ENCODE measurements at regions not wholly inside any gene's neighbourhood (a gene's known extent, or its start where the extent isn't known, plus 50 kb on each side); places are given as distances from the start of the nearest gene placed in this dataset.
A peak's percentile ranks its signal among the peaks of the same experiment; 100 is the strongest.

DNA sequence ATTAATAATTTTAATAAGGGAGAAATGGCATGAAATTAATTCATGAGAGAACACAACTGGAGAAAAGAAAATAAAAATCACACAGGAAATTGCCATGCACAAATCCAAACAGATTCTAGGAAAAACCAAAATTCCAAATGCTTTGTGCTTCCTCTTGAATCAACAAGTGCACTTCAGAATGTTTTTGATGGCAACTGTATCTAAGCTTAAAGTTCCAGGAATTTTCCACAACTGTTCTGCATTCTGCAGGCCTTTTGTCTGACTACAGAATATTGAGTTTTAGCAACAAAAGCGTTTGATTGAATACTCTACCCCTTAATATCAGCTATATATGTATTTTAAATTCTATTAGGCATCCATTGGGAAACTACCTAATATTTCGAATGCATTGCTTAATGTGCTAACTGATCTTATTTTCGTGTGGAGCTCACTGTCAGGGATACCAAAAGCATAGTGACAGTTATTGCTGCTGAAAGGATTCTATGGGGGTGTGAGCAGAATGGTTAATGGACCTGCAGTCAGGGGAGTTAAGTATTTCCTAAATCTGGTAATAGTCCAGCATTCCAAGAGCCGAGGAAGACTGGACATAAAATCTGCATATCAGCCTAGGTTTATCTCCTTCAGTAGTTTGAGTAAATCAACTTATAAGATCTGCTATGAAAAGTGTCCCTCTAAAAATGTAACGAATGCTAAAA, 482.7 kb upstream of the POU3F3 start:
- no peak for DNase-seq (ENCODE audit: low read depth)
- no peak overlapping the region for H3K4me3 ChIP-seq (ENCODE audit: low read depth, low read length)
- no peak for TF ChIP-seq CTCF (IDR thresholded peaks at IDR 0.05; ENCODE audit: insufficient read depth, low read depth, low read length, missing control alignments)

GRCh38 chr2:104375206-104375605, 478.7 kb upstream of the POU3F3 start:
- no peak for DNase-seq (ENCODE audit: low read depth)
- TF ChIP-seq CTCF (IDR thresholded peaks at IDR 0.05; ENCODE audit: insufficient read depth, low read depth, low read length, missing control alignments): no peak
- no peak overlapping the region for H3K4me3 ChIP-seq (ENCODE audit: low read depth, low read length)

DNA sequence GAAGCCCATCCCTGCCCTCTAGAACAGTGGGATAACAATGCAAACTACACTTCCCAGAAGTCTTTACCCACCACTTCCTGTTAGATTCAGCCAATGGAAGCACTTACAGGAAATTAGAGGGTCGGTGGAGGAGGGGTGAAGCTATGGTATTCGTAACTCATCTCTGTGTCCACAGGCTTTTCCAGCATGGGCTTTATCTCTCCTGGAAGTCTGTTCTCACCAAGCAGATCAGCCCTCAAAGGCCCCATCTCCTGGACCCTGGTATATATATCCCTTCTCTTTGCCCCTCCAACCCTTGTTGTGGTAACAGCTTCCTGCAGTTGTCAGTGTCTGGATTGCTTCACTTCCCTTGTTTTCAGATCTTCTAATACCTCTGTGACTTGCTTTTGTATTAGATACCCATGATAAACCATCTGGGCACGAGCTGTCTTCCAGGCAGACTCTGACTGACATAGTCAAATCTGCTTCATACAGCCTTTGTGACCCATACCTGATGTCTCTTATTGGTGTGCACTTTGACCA, 475.0 kb upstream of the POU3F3 start:
- no peak for TF ChIP-seq CTCF (IDR thresholded peaks at IDR 0.05; ENCODE audit: insufficient read depth, low read depth, low read length, missing control alignments)
- peak; percentile 18 for DNase-seq (ENCODE audit: low read depth)
- H3K4me3 ChIP-seq (ENCODE audit: low read depth, low read length): no peak overlapping the region

DNA sequence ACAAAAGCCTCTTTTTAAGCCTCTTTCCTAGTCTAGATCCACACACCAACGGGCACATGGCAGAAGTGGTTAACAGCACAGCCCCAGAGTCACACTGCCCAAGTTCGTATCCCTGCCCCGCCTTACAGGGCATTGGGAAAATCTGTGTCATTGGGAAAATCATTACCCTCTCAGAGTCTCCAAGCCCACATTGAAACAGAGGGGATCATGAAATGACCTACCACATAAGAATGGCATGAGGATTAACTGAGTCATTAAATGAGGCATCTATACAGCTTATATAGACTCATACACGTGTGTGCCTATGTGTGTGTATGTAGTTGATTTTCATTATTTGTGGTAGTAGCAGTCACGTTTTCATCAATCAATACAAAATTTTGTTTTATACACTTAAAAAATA, 469.0 kb upstream of the POU3F3 start:
- DNase-seq (ENCODE audit: low read depth): no peak
- no peak for TF ChIP-seq CTCF (IDR thresholded peaks at IDR 0.05; ENCODE audit: insufficient read depth, low read depth, low read length, missing control alignments)
- no peak overlapping the region for H3K4me3 ChIP-seq (ENCODE audit: low read depth, low read length)

DNA sequence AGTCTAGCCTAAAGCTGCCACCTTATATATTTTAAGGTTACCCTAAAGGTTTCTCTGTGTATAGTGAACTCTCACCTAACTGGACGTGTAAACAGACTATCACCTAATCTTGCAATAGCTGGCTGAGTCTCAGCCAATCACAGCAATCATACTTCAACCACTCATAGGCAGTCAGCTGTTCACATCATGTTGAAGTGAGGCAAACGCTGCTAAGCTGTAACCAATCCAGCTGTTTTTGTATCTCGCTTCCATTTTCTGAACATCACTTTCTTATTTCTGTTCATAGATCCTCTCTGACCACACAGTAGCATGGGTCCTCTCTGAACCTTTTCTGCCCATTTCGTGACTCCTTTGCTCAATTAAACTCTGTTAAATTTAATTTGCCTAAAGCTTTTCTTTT, 468.2 kb upstream of the POU3F3 start:
- TF ChIP-seq CTCF (IDR thresholded peaks at IDR 0.05; ENCODE audit: insufficient read depth, low read depth, low read length, missing control alignments): no peak
- DNase-seq (ENCODE audit: low read depth): peak; percentile 5
- no peak overlapping the region for H3K4me3 ChIP-seq (ENCODE audit: low read depth, low read length)

GRCh38 chr2:104388296-104388695, 465.6 kb upstream of the POU3F3 start:
- TF ChIP-seq CTCF (IDR thresholded peaks at IDR 0.05; ENCODE audit: insufficient read depth, low read depth, low read length, missing control alignments): no peak
- H3K4me3 ChIP-seq (ENCODE audit: low read depth, low read length): no peak overlapping the region
- no peak for DNase-seq (ENCODE audit: low read depth)

DNA sequence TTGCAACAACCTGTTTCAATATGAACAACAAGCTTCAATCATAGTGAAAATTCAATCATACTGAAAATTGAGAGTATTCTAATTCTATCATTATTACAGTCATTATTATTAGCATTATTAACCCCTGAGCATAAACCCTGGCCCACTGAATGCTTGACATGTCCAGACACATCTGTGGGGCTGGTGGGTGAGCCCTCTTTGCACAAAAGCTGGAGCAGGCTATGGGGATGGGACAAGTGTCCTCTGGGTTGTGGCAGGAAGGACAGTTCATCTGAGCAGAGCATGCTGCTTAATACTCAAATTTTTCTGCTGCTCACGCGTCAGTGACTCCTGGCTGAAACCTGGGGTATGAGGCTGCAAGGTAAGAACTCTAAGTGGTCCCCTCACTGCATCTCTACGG, 451.1 kb upstream of the POU3F3 start:
- H3K4me3 ChIP-seq (ENCODE audit: low read depth, low read length): no peak overlapping the region
- no peak for TF ChIP-seq CTCF (IDR thresholded peaks at IDR 0.05; ENCODE audit: insufficient read depth, low read depth, low read length, missing control alignments)
- DNase-seq (ENCODE audit: low read depth): peak; percentile 5
